ENCODE measurements at regions not wholly inside any gene's neighbourhood (a gene's known extent, or its start where the extent isn't known, plus 50 kb on each side); places are given as distances from the start of the nearest gene placed in this dataset.

GRCh38 chr14:54048736-54049135 lies 92.1 kb upstream of the BMP4 start:
- Histone ChIP-seq H3K4me1 (ENCODE audit: insufficient read depth, low read length) (no peaks in the 10 kb centered on the region), H3K27me3 (ENCODE audit: insufficient read depth, low read length) (no peaks in the 10 kb centered on the region), H3K27ac (ENCODE audit: low read depth, low read length) (no peak overlapping the region), H3K4me3 (ENCODE audit: low read length) (no peak overlapping the region), H3K9me3 (ENCODE audit: insufficient read depth, low read depth, low read length) (no peaks in the 10 kb centered on the region), H3K36me3 (ENCODE audit: insufficient read depth, low read length) (no peaks in the 10 kb centered on the region), H3K9ac (ENCODE audit: low read depth, low read length) (no peak overlapping the region)
- WGBS: 83% methylated on average over 4 of the region's 5 CpGs

GRCh38 chr14:54050759-54051158 lies 94.1 kb upstream of the BMP4 start:
- Histone ChIP-seq H3K36me3 (ENCODE audit: insufficient read depth, low read length) (no peaks in the 10 kb centered on the region), H3K9me3 (ENCODE audit: insufficient read depth, low read depth, low read length) (no peaks in the 10 kb centered on the region), H3K9ac (ENCODE audit: low read depth, low read length) (no peak overlapping the region), H3K27me3 (ENCODE audit: insufficient read depth, low read length) (no peaks in the 10 kb centered on the region), H3K4me3 (ENCODE audit: low read length) (no peak overlapping the region), H3K4me1 (ENCODE audit: insufficient read depth, low read length) (no peaks in the 10 kb centered on the region), H3K27ac (ENCODE audit: low read depth, low read length) (no peak overlapping the region)
- 98% methylated on average over 3 of the region's 3 CpGs for WGBS

DNA sequence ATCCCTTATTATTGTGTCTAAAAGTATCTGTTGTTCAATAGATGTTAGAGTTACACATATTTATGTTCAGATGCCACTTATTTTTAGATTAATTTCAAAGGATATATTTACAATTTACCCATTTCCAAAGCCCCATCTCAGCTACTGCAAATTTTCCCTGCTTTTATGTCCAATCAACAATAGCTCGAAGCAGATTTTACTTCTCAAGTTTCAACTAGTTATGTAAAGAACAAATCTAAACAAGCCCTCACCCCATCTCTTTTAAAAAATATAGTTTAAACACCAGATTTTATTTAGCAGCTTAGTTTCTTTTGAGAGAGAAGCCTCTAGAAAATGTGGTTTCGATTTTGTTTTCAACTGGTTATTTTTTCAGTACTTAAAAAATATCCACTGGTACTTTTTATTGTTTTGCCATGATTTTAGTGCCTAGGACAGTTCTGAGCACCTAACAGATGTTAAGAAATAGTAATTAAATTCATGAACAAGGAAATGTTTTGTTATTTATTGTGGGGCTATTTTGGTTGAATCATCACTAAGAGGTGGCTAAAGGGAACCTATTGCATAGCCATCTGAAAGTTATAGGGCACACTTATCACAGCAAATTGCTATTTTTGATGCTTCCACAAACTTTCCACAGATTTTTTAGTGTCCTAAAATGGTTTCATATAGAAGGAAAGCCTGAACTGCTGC lies 96.2 kb upstream of the BMP4 start:
- H3K4me3 ChIP-seq (ENCODE audit: low read length): no peak overlapping the region
- H3K4me1 ChIP-seq (ENCODE audit: insufficient read depth, low read length): no peaks in the 10 kb centered on the region
- no peaks in the 10 kb centered on the region for H3K36me3 ChIP-seq (ENCODE audit: insufficient read depth, low read length)
- H3K27ac ChIP-seq (ENCODE audit: low read depth, low read length): no peak overlapping the region
- WGBS: 96% methylated on average over 1 of the region's 2 CpGs
- H3K9me3 ChIP-seq (ENCODE audit: insufficient read depth, low read depth, low read length): no peaks in the 10 kb centered on the region
- H3K9ac ChIP-seq (ENCODE audit: low read depth, low read length): no peak overlapping the region
- no peaks in the 10 kb centered on the region for H3K27me3 ChIP-seq (ENCODE audit: insufficient read depth, low read length)

DNA sequence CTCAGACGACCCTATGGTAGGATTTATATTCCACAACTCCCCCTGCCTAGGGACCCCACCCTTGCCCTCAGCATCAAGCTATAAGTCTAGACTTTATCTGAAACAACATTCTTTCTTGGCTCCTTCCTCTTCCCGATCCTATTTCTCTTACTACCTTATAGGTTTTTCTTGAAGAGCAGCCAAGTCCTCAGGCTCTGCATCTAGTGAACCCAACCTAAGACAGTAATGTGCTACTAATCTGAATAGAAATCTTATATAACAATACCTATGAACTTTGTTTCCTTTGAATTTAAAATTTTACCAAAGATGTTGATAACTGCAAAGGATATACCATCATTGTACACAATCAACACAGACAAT lies 96.7 kb upstream of the BMP4 start:
- WGBS: 83% methylated on average over 2 of the region's 2 CpGs

GRCh38 chr14:54058505-54058904 lies 101.9 kb upstream of the BMP4 start:
- Histone ChIP-seq H3K36me3 (ENCODE audit: insufficient read depth, low read length) (no peaks in the 10 kb centered on the region), H3K27me3 (ENCODE audit: insufficient read depth, low read length) (no peaks in the 10 kb centered on the region), H3K27ac (ENCODE audit: low read depth, low read length) (no peak overlapping the region), H3K4me3 (ENCODE audit: low read length) (no peak overlapping the region), H3K9ac (ENCODE audit: low read depth, low read length) (no peak overlapping the region), H3K4me1 (ENCODE audit: insufficient read depth, low read length) (no peaks in the 10 kb centered on the region), H3K9me3 (ENCODE audit: insufficient read depth, low read depth, low read length) (no peaks in the 10 kb centered on the region)
- 95% methylated on average over 2 of the region's 2 CpGs for WGBS

More for the DNA sequence above, 96.7 kb upstream of the BMP4 start:
- H3K9me3 ChIP-seq (ENCODE audit: insufficient read depth, low read depth, low read length): no peaks in the 10 kb centered on the region
- H3K4me3 ChIP-seq (ENCODE audit: low read length): no peak overlapping the region
- H3K36me3 ChIP-seq (ENCODE audit: insufficient read depth, low read length): no peaks in the 10 kb centered on the region
- H3K27ac ChIP-seq (ENCODE audit: low read depth, low read length): no peak overlapping the region
- no peak overlapping the region for H3K9ac ChIP-seq (ENCODE audit: low read depth, low read length)
- no peaks in the 10 kb centered on the region for H3K27me3 ChIP-seq (ENCODE audit: insufficient read depth, low read length)
- no peaks in the 10 kb centered on the region for H3K4me1 ChIP-seq (ENCODE audit: insufficient read depth, low read length)

DNA sequence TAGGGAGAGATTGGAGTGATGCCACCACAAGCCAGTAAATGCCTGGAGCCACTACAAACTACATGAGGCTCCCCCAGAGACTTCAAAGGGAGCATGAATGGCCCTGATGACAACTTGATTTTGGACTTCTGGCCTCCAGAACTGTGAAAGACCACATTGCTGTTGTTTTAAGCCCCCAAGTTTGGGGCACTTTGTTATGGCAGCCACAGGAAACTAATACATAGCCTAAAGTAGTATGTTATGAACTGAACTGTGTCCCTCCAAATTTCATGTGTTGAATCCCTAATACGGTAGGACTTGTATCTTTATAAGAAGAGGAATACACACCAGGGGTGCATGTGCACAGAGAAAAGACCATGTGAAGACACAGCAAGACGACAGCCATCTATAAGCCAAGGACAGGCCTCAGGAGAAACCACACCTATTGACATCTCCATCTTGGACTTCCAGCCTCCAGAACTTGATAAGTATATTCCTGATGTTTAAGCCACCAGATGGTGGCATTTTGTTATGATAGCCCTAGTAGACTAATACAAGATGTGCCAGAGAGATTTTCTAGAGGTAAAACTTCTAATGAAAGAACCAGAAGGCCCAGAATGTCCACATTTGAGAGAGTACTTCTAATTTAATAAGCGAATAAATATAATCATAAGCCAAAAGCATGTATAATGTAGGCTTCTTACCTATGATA lies 127.1 kb upstream of the BMP4 start:
- WGBS: 98% methylated on average over 3 of the region's 3 CpGs

GRCh38 chr14:54085232-54085761 lies 128.7 kb upstream of the BMP4 start:
- H3K9ac ChIP-seq (ENCODE audit: low read depth, low read length): no peak overlapping the region
- H3K27ac ChIP-seq (ENCODE audit: low read depth, low read length): no peak overlapping the region
- no peaks in the 10 kb centered on the region for H3K36me3 ChIP-seq (ENCODE audit: insufficient read depth, low read length)
- H3K4me1 ChIP-seq (ENCODE audit: insufficient read depth, low read length): peaks cover 15% of the 10 kb centered on the region
- H3K4me3 ChIP-seq (ENCODE audit: low read length): no peak overlapping the region
- H3K9me3 ChIP-seq (ENCODE audit: insufficient read depth, low read depth, low read length): no peaks in the 10 kb centered on the region
- no peaks in the 10 kb centered on the region for H3K27me3 ChIP-seq (ENCODE audit: insufficient read depth, low read length)

More for the DNA sequence above, 127.1 kb upstream of the BMP4 start:
- no peaks in the 10 kb centered on the region for H3K9me3 ChIP-seq (ENCODE audit: insufficient read depth, low read depth, low read length)
- peaks cover 15% of the 10 kb centered on the region for H3K4me1 ChIP-seq (ENCODE audit: insufficient read depth, low read length)
- H3K4me3 ChIP-seq (ENCODE audit: low read length): no peak overlapping the region
- H3K27ac ChIP-seq (ENCODE audit: low read depth, low read length): no peak overlapping the region
- no peak overlapping the region for H3K9ac ChIP-seq (ENCODE audit: low read depth, low read length)
- no peaks in the 10 kb centered on the region for H3K27me3 ChIP-seq (ENCODE audit: insufficient read depth, low read length)
- H3K36me3 ChIP-seq (ENCODE audit: insufficient read depth, low read length): no peaks in the 10 kb centered on the region

GRCh38 chr14:54085841-54086240 lies 129.2 kb upstream of the BMP4 start:
- 85% methylated on average over 4 of the region's 4 CpGs for WGBS
- H3K27me3 ChIP-seq (ENCODE audit: insufficient read depth, low read length): no peaks in the 10 kb centered on the region
- no peak overlapping the region for H3K4me3 ChIP-seq (ENCODE audit: low read length)
- no peaks in the 10 kb centered on the region for H3K9me3 ChIP-seq (ENCODE audit: insufficient read depth, low read depth, low read length)
- no peak overlapping the region for H3K27ac ChIP-seq (ENCODE audit: low read depth, low read length)
- no peaks in the 10 kb centered on the region for H3K36me3 ChIP-seq (ENCODE audit: insufficient read depth, low read length)
- peaks cover 15% of the 10 kb centered on the region for H3K4me1 ChIP-seq (ENCODE audit: insufficient read depth, low read length)
- H3K9ac ChIP-seq (ENCODE audit: low read depth, low read length): no peak overlapping the region

DNA sequence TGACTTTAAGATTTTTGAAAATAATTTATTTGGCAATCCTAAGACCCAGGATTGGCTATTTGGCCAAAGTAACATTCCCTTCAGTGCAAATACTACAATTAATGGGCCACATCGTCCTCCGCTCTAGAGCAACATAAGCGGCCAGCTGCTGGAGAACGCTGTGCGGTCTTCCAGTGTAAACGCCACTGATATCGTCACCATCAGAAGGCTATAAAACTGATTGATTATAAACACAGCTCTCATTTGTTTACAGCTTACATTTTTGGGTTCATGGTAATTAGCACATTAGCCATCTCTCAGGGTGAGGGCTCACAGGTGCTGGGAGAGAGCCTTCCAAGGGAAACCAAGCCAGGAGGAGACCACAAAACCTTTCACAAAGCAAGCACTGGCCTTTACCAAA lies 130.1 kb upstream of the BMP4 start:
- H3K27me3 ChIP-seq (ENCODE audit: insufficient read depth, low read length): no peaks in the 10 kb centered on the region
- H3K4me1 ChIP-seq (ENCODE audit: insufficient read depth, low read length): peaks cover 15% of the 10 kb centered on the region
- WGBS: 92% methylated on average over 7 of the region's 7 CpGs
- H3K4me3 ChIP-seq (ENCODE audit: low read length): no peak overlapping the region
- no peak overlapping the region for H3K9ac ChIP-seq (ENCODE audit: low read depth, low read length)
- no peaks in the 10 kb centered on the region for H3K9me3 ChIP-seq (ENCODE audit: insufficient read depth, low read depth, low read length)
- H3K27ac ChIP-seq (ENCODE audit: low read depth, low read length): no peak overlapping the region
- no peaks in the 10 kb centered on the region for H3K36me3 ChIP-seq (ENCODE audit: insufficient read depth, low read length)

- H3K4me1 ChIP-seq (ENCODE audit: insufficient read depth, low read length): peaks cover 15% of the 10 kb centered on the region
- H3K27me3 ChIP-seq (ENCODE audit: insufficient read depth, low read length): no peaks in the 10 kb centered on the region
Measured at GRCh38 chr14:54087376-54087775, 130.8 kb upstream of the BMP4 start.

GRCh38 chr14:54088271-54088670 lies 131.6 kb upstream of the BMP4 start:
- Histone ChIP-seq H3K4me1 (ENCODE audit: insufficient read depth, low read length) (peaks cover 15% of the 10 kb centered on the region), H3K27ac (ENCODE audit: low read depth, low read length) (no peak overlapping the region), H3K9ac (ENCODE audit: low read depth, low read length) (no peak overlapping the region), H3K36me3 (ENCODE audit: insufficient read depth, low read length) (no peaks in the 10 kb centered on the region), H3K27me3 (ENCODE audit: insufficient read depth, low read length) (no peaks in the 10 kb centered on the region), H3K4me3 (ENCODE audit: low read length) (no peak overlapping the region), H3K9me3 (ENCODE audit: insufficient read depth, low read depth, low read length) (peaks cover 6% of the 10 kb centered on the region)
- WGBS: 96% methylated on average over 2 of the region's 3 CpGs

More at GRCh38 chr14:54087376-54087775, 130.8 kb upstream of the BMP4 start:
- Histone ChIP-seq H3K9ac (ENCODE audit: low read depth, low read length) (no peak overlapping the region), H3K4me3 (ENCODE audit: low read length) (no peak overlapping the region), H3K27ac (ENCODE audit: low read depth, low read length) (no peak overlapping the region), H3K36me3 (ENCODE audit: insufficient read depth, low read length) (no peaks in the 10 kb centered on the region), H3K9me3 (ENCODE audit: insufficient read depth, low read depth, low read length) (peaks cover under 1% of the 10 kb centered on the region; the same call in 1 of the 2 replicates)
- 67% methylated on average over 4 of the region's 4 CpGs for WGBS

All from HUES64 (cell line).